ENCODE measurements at regions not wholly inside any gene's neighbourhood (a gene's known extent, or its start where the extent isn't known, plus 50 kb on each side); places are given as distances from the start of the nearest gene placed in this dataset.
A peak's percentile ranks its signal among the peaks of the same experiment; 100 is the strongest.

GRCh38 chr12:126147321-126147720, 1082.1 kb downstream of the AACS start:
- DNase-seq = no peak

- no peak for DNase-seq
Observed at GRCh38 chr12:126156806-126157574, 1091.8 kb downstream of the AACS start.

- no peak for DNase-seq
Observed at GRCh38 chr12:126157575-126157966, 1092.3 kb downstream of the AACS start.

GRCh38 chr12:126159139-126159538, 1093.9 kb downstream of the AACS start:
- no peak for DNase-seq

- no peak for DNase-seq
Observed at GRCh38 chr12:126160912-126161311, 1095.7 kb downstream of the AACS start.

- DNase-seq = no peak
Observed at GRCh38 chr12:126163984-126164383, 1098.7 kb downstream of the AACS start.

GRCh38 chr12:126171937-126172559, 1106.8 kb downstream of the AACS start:
- DNase-seq = no peak

- DNase-seq = no peak
Observed at GRCh38 chr12:126182619-126183236, 1117.5 kb downstream of the AACS start.

- DNase-seq = no peak
Observed at GRCh38 chr12:126185025-126185424, 1119.8 kb downstream of the AACS start.

- no peak for DNase-seq
Observed at GRCh38 chr12:126189856-126190255, 1124.6 kb downstream of the AACS start.

GRCh38 chr12:126191031-126191891, 1126.0 kb downstream of the AACS start:
- DNase-seq = peak; percentile 45

- no peak for DNase-seq
Observed at GRCh38 chr12:126191949-126192348, 1126.7 kb downstream of the AACS start.

- no peak for DNase-seq
Observed at GRCh38 chr12:126193190-126193589, 1128.0 kb downstream of the AACS start.

- DNase-seq = no peak
Observed at GRCh38 chr12:126196263-126196662, 1131.0 kb downstream of the AACS start.

GRCh38 chr12:126198516-126198915, 1133.3 kb downstream of the AACS start:
- no peak for DNase-seq

- no peak for DNase-seq
Observed at GRCh38 chr12:126198966-126199692, 1133.9 kb downstream of the AACS start.

- DNase-seq = no peak
Observed at GRCh38 chr12:126201981-126202537, 1136.8 kb downstream of the AACS start.

- no peak for DNase-seq
Observed at GRCh38 chr12:126204326-126204725, 1139.1 kb downstream of the AACS start.

GRCh38 chr12:126210026-126210425, 1144.8 kb downstream of the AACS start:
- DNase-seq = no peak

GRCh38 chr12:126210448-126210847, 1145.2 kb downstream of the AACS start:
- DNase-seq = no peak

GRCh38 chr12:126212824-126213223, 1147.6 kb downstream of the AACS start:
- no peak for DNase-seq

- no peak for DNase-seq
Observed at GRCh38 chr12:126218697-126219096, 1153.5 kb downstream of the AACS start.
